ENCODE measurements at regions not wholly inside any gene's neighbourhood (a gene's known extent, or its start where the extent isn't known, plus 50 kb on each side); places are given as distances from the start of the nearest gene placed in this dataset.
A peak's percentile ranks its signal among the peaks of the same experiment; 100 is the strongest.

- H3K27ac ChIP-seq = no peak overlapping the region
- no peak for TF ChIP-seq CTCF (IDR thresholded peaks at IDR 0.05; ENCODE audit: low read depth, low read length, missing control alignments)
- peak; percentile 18 for DNase-seq
Measured at GRCh38 chr15:93861413-93861812, 369.9 kb upstream of the MCTP2 start.

GRCh38 chr15:93860701-93861100 lies 370.7 kb upstream of the MCTP2 start:
- H3K27me3 ChIP-seq (replicated peaks) = no peaks in the 10 kb centered on the region
- in situ Hi-C loops (cut with HindIII; ENCODE audit: low pct_ligation_motif_present, low sequenced_read_pairs) = no loop called here
- H3K36me3 ChIP-seq (replicated peaks) = no peaks in the 10 kb centered on the region
- no peak overlapping the region for H3K27ac ChIP-seq
- H3K4me3 ChIP-seq (ENCODE audit: low read depth, low read length) = no peak overlapping the region
- no peak for DNase-seq
- TF ChIP-seq CTCF (IDR thresholded peaks at IDR 0.05; ENCODE audit: low read depth, low read length, missing control alignments) = no peak

More at GRCh38 chr15:93861413-93861812, 369.9 kb upstream of the MCTP2 start:
- Histone ChIP-seq H3K36me3 (replicated peaks) (no peaks in the 10 kb centered on the region), H3K4me3 (ENCODE audit: low read depth, low read length) (no peak overlapping the region), H3K27me3 (replicated peaks) (no peaks in the 10 kb centered on the region)
- in situ Hi-C loops (cut with HindIII; ENCODE audit: low pct_ligation_motif_present, low sequenced_read_pairs) = no loop called here

- H3K4me3 ChIP-seq (ENCODE audit: low read depth, low read length) = no peak overlapping the region
- no peak overlapping the region for H3K27ac ChIP-seq
- H3K27me3 ChIP-seq (replicated peaks) = no peaks in the 10 kb centered on the region
- no peak for DNase-seq
- H3K36me3 ChIP-seq (replicated peaks) = no peaks in the 10 kb centered on the region
- no peak for TF ChIP-seq CTCF (IDR thresholded peaks at IDR 0.05; ENCODE audit: low read depth, low read length, missing control alignments)
- in situ Hi-C loops (cut with HindIII; ENCODE audit: low pct_ligation_motif_present, low sequenced_read_pairs) = no loop called here
Measured at GRCh38 chr15:93859176-93859575, 372.2 kb upstream of the MCTP2 start.

GRCh38 chr15:93855181-93855826 lies 376.1 kb upstream of the MCTP2 start:
- TF ChIP-seq CTCF (IDR thresholded peaks at IDR 0.05; ENCODE audit: low read depth, low read length, missing control alignments) = no peak
- in situ Hi-C loops (cut with HindIII; ENCODE audit: low pct_ligation_motif_present, low sequenced_read_pairs) = no loop called here
- Histone ChIP-seq H3K36me3 (replicated peaks) (no peaks in the 10 kb centered on the region), H3K27ac (no peak overlapping the region), H3K4me3 (ENCODE audit: low read depth, low read length) (no peak overlapping the region), H3K27me3 (replicated peaks) (no peaks in the 10 kb centered on the region)
- DNase-seq = no peak

GRCh38 chr15:93854088-93854487 lies 377.3 kb upstream of the MCTP2 start:
- in situ Hi-C loops (cut with HindIII; ENCODE audit: low pct_ligation_motif_present, low sequenced_read_pairs) = no loop called here
- Histone ChIP-seq H3K27ac (no peak overlapping the region), H3K4me3 (ENCODE audit: low read depth, low read length) (no peak overlapping the region), H3K36me3 (replicated peaks) (no peaks in the 10 kb centered on the region), H3K27me3 (replicated peaks) (no peaks in the 10 kb centered on the region)
- TF ChIP-seq CTCF (IDR thresholded peaks at IDR 0.05; ENCODE audit: low read depth, low read length, missing control alignments) = no peak
- no peak for DNase-seq

GRCh38 chr15:93852761-93853160 lies 378.6 kb upstream of the MCTP2 start:
- Histone ChIP-seq H3K27ac (no peak overlapping the region), H3K27me3 (replicated peaks) (no peaks in the 10 kb centered on the region), H3K36me3 (replicated peaks) (no peaks in the 10 kb centered on the region), H3K4me3 (ENCODE audit: low read depth, low read length) (no peak overlapping the region)
- DNase-seq = no peak
- in situ Hi-C loops (cut with HindIII; ENCODE audit: low pct_ligation_motif_present, low sequenced_read_pairs) = no loop called here
- TF ChIP-seq CTCF (IDR thresholded peaks at IDR 0.05; ENCODE audit: low read depth, low read length, missing control alignments) = no peak

Data from brain microvascular endothelial cell (primary cell).